GM12891 (cell line): ENCODE measurements at regions not wholly inside any gene's neighbourhood (a gene's known extent, or its start where the extent isn't known, plus 50 kb on each side); places are given as distances from the start of the nearest gene placed in this dataset.

Source experiments
- POLR2A ChIP-seq: IDR thresholded peaks from 2 replicates; pipeline ENCODE4 v1.6.1; 2011; ENCODE audit warnings: low read depth, low read length, control low read depth
- POLR2AphosphoS5 ChIP-seq: IDR thresholded peaks from 2 replicates; pipeline ENCODE4 v1.6.1; 2011; ENCODE audit warnings: low read depth, low read length, control low read depth
- POU2F2 ChIP-seq: IDR thresholded peaks from 2 replicates; pipeline ENCODE4 v1.6.1; 2011; ENCODE audit warnings: low read depth, mild to moderate bottlenecking, control low read depth, low read length, moderate library complexity
- SPI1 ChIP-seq: IDR thresholded peaks from 2 replicates; pipeline ENCODE4 v1.6.1; 2011; ENCODE audit warnings: low read depth, low read length, control low read depth
- TAF1 ChIP-seq: IDR thresholded peaks from 2 replicates; pipeline ENCODE4 v1.6.1; 2011; ENCODE audit warnings: low read depth, low read length, control low read depth

- TF ChIP-seq POLR2A: no peak
- TF ChIP-seq TAF1: no peak
- no peak for TF ChIP-seq SPI1
- TF ChIP-seq POLR2AphosphoS5: no peak
- TF ChIP-seq POU2F2: no peak
Measured at GRCh38 chr2:16350211-16350610, 315.4 kb downstream of the CYRIA start.
